ENCODE measurements at regions not wholly inside any gene's neighbourhood (a gene's known extent, or its start where the extent isn't known, plus 50 kb on each side); places are given as distances from the start of the nearest gene placed in this dataset.

DNA sequence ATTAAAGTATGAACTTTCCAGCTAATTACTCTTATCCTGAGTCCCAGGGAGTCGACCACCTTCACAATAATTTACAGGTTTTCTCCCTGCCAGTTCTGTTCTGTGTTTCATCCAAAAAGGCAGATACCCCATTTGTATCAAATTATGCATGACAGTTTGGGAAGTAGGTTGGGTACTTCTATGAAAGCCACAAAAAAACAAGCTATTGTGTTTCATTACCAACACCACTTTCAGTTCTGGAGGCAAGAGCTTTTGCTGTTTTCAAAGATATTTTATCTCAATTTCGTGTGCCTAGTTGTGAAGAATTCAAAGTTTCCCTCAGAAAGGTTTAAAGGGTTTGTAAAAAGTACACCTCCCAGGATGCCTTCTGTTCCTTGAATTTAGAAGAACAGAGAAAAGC lies 557.4 kb downstream of the FLRT2 start:
- H3K9me3 ChIP-seq (replicated peaks; ENCODE audit: control insufficient read depth, insufficient read depth, low read length), result no peaks in the 10 kb centered on the region
- TF ChIP-seq, protein P1, sequence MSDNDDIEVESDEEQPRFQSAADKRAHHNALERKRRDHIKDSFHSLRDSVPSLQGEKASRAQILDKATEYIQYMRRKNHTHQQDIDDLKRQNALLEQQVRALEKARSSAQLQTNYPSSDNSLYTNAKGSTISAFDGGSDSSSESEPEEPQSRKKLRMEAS (IDR thresholded peaks at IDR 0.05; ENCODE audit: insufficient read depth, insufficient read length), result no peak
- TF ChIP-seq GATA2 (IDR thresholded peaks at IDR 0.05; ENCODE audit: insufficient read depth, insufficient read length, low read depth, low read length) (no peak), MYC (IDR thresholded peaks at IDR 0.05; ENCODE audit: low read depth, low read length) (no peak), FOS (IDR thresholded peaks at IDR 0.05; ENCODE audit: borderline replicate concordance, insufficient read depth, low read length) (no peak), JUN (IDR thresholded peaks at IDR 0.05; ENCODE audit: borderline replicate concordance, insufficient read depth, insufficient read length, low read depth) (no peak), EZH2 (IDR thresholded peaks at IDR 0.05; ENCODE audit: borderline replicate concordance, low read depth, low read length, severe bottlenecking) (no peak), POLR2A (IDR thresholded peaks at IDR 0.05; ENCODE audit: low read depth, low read length) (no peak), POLR2AphosphoS5 (IDR thresholded peaks at IDR 0.05; ENCODE audit: insufficient read depth, low read depth, low read length) (no peak)
- TF ChIP-seq, protein P2, sequence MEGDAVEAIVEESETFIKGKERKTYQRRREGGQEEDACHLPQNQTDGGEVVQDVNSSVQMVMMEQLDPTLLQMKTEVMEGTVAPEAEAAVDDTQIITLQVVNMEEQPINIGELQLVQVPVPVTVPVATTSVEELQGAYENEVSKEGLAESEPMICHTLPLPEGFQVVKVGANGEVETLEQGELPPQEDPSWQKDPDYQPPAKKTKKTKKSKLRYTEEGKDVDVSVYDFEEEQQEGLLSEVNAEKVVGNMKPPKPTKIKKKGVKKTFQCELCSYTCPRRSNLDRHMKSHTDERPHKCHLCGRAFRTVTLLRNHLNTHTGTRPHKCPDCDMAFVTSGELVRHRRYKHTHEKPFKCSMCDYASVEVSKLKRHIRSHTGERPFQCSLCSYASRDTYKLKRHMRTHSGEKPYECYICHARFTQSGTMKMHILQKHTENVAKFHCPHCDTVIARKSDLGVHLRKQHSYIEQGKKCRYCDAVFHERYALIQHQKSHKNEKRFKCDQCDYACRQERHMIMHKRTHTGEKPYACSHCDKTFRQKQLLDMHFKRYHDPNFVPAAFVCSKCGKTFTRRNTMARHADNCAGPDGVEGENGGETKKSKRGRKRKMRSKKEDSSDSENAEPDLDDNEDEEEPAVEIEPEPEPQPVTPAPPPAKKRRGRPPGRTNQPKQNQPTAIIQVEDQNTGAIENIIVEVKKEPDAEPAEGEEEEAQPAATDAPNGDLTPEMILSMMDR (IDR thresholded peaks at IDR 0.05; ENCODE audit: extremely low read depth in 1 of 2, insufficient read depth in 1 of 2, low read depth in 1 of 2, low read length in 2 of 2), result no peak
- dilution Hi-C loops (cut with MboI; ENCODE audit: extremely low pct_ligation_motif_present, low sequenced_read_pairs), result no loop called here
- intact Hi-C loops (cut with micrococcal nuclease), result no loop called here
- H3K27me3 ChIP-seq (ENCODE audit: control insufficient read depth in 2 of 2, insufficient read depth in 2 of 2, low read length in 2 of 2), result no peaks in the 10 kb centered on the region
- POLR2A ChIA-PET, result no interaction called here
- H3K9ac ChIP-seq (replicated peaks; ENCODE audit: extremely low read depth, insufficient read depth, low read length), result no peak overlapping the region
- no peaks in the 10 kb centered on the region for H3K4me1 ChIP-seq (ENCODE audit: control insufficient read depth, extremely low read depth, insufficient read depth, low read length)
- H3K79me2 ChIP-seq (ENCODE audit: control insufficient read depth, insufficient read depth, low read length), result no peaks in the 10 kb centered on the region
- CTCF ChIA-PET, result no interaction called here
- no peaks in the 10 kb centered on the region for H3K36me3 ChIP-seq (ENCODE audit: control insufficient read depth in 2 of 2, extremely low read depth in 1 of 2, insufficient read depth in 2 of 2, low read length in 2 of 2)
- no peak overlapping the region for H2AFZ ChIP-seq (ENCODE audit: low read depth, low read length)
- no TSS peak for BruUV-seq (replicated peaks)
- DNase-seq (ENCODE audit: low read depth, low spot score) (no peak), FAIRE-seq (no peak)
- no peaks in the 10 kb centered on the region for H4K20me1 ChIP-seq (replicated peaks; ENCODE audit: control insufficient read depth, extremely low read depth, insufficient read depth, low read length)
- H3K4me2 ChIP-seq (ENCODE audit: insufficient read depth, low read length), result no peak overlapping the region
- H3K9me1 ChIP-seq (replicated peaks; ENCODE audit: control insufficient read depth, extremely low read depth, insufficient read depth, low read length), result no peaks in the 10 kb centered on the region
- no peak overlapping the region for H3K27ac ChIP-seq (ENCODE audit: insufficient read depth, low read depth, low read length)
- H3K4me3 ChIP-seq (replicated peaks in 1 of 3; ENCODE audit: insufficient read depth in 1 of 3, low read depth in 1 of 3, low read length in 3 of 3), result no peak overlapping the region
